ENCODE measurements at regions not wholly inside any gene's neighbourhood (a gene's known extent, or its start where the extent isn't known, plus 50 kb on each side); places are given as distances from the start of the nearest gene placed in this dataset.

GRCh38 chr9:134546746-134547145 is 94.9 kb upstream of the COL5A1 start:
- TF ChIP-seq GATA3 (IDR thresholded peaks at IDR 0.05; ENCODE audit: low read depth, low read length) (no peak), GATA2 (IDR thresholded peaks at IDR 0.05; ENCODE audit: low read depth, low read length) (no peak)

All from SH-SY5Y (cell line).